GM12891 (cell line): ENCODE measurements at regions not wholly inside any gene's neighbourhood (a gene's known extent, or its start where the extent isn't known, plus 50 kb on each side); places are given as distances from the start of the nearest gene placed in this dataset.

Source experiments
- DNase-seq: peaks from one replicate; pipeline ENCODE4 v3.0.0; 2011; ENCODE audit warnings: low spot score; ENCODE audit not compliant: insufficient read length
- FAIRE-seq: peaks from 2 replicates; lab custom pipeline; 2011; peaks lifted over from hg19 to GRCh38; lab: Jason Lieb, UNC
- PAX5 ChIP-seq: IDR thresholded peaks from 2 replicates; pipeline ENCODE4 v1.6.1; 2011; ENCODE audit warnings: low read length, moderate library complexity, mild to moderate bottlenecking; ENCODE audit not compliant: insufficient read depth, severe bottlenecking
- POLR2A ChIP-seq: IDR thresholded peaks from 2 replicates; pipeline ENCODE4 v1.6.1; 2011; ENCODE audit warnings: low read depth, low read length, control low read depth
- POLR2AphosphoS5 ChIP-seq: IDR thresholded peaks from 2 replicates; pipeline ENCODE4 v1.6.1; 2011; ENCODE audit warnings: low read depth, low read length, control low read depth
- POU2F2 ChIP-seq: IDR thresholded peaks from 2 replicates; pipeline ENCODE4 v1.6.1; 2011; ENCODE audit warnings: low read depth, mild to moderate bottlenecking, control low read depth, low read length, moderate library complexity
- SPI1 ChIP-seq: IDR thresholded peaks from 2 replicates; pipeline ENCODE4 v1.6.1; 2011; ENCODE audit warnings: low read depth, low read length, control low read depth
- TAF1 ChIP-seq: IDR thresholded peaks from 2 replicates; pipeline ENCODE4 v1.6.1; 2011; ENCODE audit warnings: low read depth, low read length, control low read depth

DNA sequence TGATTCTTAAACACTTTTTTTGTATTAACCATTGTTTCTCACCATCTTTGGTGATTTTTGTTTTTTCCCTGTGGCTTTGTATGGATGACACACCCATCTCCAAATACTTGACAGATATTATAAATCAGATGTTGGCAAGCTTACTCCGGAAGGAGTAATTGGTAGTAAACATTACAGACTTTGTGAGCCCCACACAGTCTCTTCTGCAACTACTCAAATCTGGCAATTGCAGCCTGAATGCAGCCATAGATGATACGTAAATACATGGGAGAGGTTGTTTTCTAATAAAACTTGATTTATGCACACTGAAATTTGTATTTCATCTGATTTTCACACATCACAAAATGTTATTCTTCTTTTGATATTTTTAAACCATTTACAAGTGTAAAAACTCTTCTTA is 331.5 kb downstream of the ARPP21 start:
- TF ChIP-seq SPI1 (no peak), POU2F2 (no peak), POLR2AphosphoS5 (no peak), PAX5 (no peak), POLR2A (no peak), TAF1 (no peak)
- FAIRE-seq: no peak
- no peak for DNase-seq

DNA sequence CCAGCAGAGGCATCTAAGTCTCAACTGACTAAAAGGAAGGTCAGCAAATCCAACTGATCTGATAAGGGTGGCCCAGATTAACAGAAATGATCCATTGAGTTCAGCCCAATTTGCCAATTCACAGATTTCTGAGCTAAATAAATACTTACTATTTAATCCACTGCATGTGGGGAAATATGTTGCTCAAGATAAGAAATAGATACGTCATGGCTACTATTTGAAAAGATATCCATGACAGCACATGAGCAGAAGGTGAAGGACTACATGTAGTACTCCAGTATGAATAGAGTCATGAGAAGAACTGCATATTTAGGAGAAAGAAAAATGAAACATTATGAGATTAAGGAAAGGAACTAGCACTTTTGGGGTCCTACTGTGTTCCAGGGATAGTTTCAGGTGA is 332.4 kb downstream of the ARPP21 start:
- TF ChIP-seq PAX5 (no peak), POU2F2 (no peak)
- FAIRE-seq (no peak), DNase-seq (no peak)

DNA sequence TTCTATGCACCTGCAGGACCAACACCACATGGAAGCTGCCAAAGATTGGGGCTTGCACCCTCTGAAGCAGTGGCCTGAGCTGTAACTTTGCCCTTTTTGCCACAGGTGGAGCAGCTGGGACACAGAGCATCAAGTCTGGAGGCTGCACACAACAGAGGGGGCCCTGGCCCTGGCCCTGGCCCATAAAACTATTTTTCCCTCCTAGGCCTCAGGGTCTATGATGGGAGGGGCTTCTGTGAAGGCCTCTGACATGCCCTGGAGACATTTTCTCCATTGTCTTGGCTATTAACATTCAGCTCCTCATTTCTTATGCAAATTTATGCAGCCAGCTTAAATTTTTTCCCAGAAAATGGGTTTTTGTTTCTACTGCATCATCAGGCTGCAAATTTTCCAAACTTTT is 335.5 kb downstream of the ARPP21 start:
- no peak for TF ChIP-seq SPI1
- TF ChIP-seq POU2F2: no peak
- no peak for TF ChIP-seq POLR2AphosphoS5
- TF ChIP-seq PAX5: no peak
- TF ChIP-seq TAF1: no peak
- FAIRE-seq (no peak), DNase-seq (no peak)

DNA sequence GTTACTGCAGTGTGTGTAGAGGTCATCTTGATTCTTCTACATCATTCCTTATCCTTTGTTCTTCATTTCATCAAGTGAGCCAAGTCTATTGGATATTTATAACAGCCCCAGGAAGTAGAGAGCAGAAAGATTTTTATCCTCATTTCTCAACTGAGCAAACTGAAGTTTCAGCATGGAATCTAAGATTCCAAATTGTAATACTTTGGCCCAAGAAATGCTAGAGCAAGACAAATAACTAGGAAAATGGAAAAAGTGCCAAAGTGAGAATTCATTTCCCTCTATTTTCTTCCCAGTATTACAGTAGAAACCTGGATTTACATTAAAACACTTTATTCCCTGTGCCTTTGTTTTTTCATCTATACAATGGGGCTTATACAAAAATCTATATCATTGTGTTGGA is 346.8 kb downstream of the ARPP21 start:
- DNase-seq (no peak), FAIRE-seq (no peak)
- TF ChIP-seq POLR2A (no peak), TAF1 (no peak), PAX5 (no peak), SPI1 (no peak), POLR2AphosphoS5 (no peak), POU2F2 (no peak)

DNA sequence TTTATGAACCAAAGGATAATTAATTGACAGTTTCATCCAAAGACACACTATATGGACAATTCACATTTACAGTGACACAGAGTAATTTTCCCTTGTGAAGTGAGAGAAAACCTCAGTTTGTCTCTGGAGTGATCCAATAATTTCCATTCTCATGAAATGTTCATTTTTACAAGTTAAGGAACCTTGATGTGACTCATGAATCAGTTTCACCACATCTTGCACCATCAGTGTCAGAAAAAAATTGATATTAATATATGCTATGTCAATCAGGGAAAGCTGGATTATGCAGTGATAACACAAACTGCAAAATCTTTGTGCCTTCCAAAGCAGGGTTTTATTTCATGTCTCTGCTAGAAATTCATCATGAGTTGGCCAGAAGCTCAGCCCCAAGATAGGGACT is 348.1 kb downstream of the ARPP21 start:
- no peak for DNase-seq
- FAIRE-seq: no peak
- TF ChIP-seq POU2F2 (no peak), PAX5 (no peak), SPI1 (no peak), TAF1 (no peak), POLR2AphosphoS5 (no peak), POLR2A (no peak)

DNA sequence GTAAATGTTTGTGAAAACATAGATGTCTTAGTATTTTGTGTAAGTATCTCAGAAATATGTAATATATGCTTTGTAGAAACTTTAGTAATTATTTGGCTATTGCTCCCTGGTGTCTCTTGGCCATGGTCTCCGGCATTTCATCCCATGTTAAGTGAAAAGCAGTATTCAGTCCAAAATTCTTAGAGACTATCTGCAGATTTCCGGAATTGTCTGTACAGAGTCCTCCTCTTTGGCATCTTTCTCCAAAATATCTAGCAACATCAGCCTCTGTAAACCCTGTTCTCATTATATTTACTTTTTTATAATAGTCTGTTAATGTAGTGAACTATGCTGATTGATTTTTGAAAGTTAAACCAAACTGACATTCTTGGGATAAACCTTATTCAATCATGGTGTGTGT is 352.7 kb downstream of the ARPP21 start:
- FAIRE-seq (no peak), DNase-seq (no peak)
- TF ChIP-seq PAX5: no peak

DNA sequence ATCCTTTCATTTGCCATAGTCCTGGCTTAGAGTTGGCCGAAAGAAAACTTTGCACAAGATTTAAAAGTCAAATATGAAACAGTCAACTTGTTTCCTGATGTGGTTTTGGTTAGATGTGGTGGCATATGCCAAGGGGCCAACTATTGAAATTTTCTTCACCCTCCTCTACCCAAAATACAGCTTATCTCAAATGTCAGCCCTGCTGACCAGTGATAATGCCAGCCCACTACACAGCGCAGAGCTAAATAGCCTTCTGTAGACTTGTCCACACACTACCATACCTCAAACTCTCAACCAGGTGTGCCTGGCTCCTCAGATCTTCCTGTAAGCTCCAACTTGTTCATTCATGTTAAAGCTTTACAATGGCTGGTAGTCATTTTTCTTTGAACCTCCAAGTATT is 368.5 kb upstream of the STAC start:
- no peak for FAIRE-seq

DNA sequence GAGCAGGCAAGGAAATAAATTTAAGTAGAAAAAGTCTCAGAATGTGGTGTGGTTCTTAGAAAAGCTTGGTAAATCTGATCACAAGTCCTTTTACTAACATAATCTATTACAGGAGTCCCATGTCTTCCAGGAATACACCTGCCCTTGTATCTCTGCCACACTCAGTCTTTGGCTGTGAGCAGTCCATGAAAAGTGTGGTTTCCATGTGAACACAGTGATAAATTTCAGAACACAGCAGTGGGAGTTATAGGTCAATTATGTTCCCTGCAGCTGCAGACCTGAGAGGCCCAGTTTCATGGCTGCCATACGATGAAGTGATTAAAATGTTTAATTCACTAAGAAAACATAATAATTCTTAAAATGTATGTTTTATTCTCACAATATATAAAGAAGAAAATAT is 366.9 kb upstream of the STAC start:
- FAIRE-seq (no peak), DNase-seq (no peak)
- TF ChIP-seq SPI1: no peak
- no peak for TF ChIP-seq POLR2AphosphoS5
- TF ChIP-seq TAF1: no peak
- no peak for TF ChIP-seq POLR2A
- no peak for TF ChIP-seq POU2F2
- no peak for TF ChIP-seq PAX5

More for the DNA sequence above, 368.5 kb upstream of the STAC start:
- no peak for DNase-seq
- TF ChIP-seq SPI1: no peak

DNA sequence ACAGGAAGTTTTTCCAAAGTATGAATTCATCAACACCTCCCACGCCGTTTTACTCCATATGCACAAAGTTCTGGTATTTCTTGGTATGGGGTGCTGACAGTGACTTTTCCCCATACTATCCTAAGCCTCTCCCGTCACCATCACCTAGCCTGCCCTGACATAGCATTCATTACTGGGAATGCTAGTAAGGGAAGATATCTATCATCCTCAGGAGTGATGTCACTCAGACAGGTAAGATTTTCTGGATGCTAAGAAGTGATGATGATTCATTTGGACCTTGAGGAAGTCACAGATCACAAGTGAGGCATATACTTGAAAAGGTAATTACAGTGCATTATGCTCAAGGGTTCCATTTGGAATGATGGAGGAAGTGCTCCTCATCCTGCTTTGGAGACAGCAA is 355.1 kb upstream of the STAC start:
- no peak for FAIRE-seq
- TF ChIP-seq POLR2A: no peak
- TF ChIP-seq POU2F2: no peak
- TF ChIP-seq TAF1: no peak
- TF ChIP-seq PAX5: no peak
- TF ChIP-seq POLR2AphosphoS5: no peak
- no peak for TF ChIP-seq SPI1

DNA sequence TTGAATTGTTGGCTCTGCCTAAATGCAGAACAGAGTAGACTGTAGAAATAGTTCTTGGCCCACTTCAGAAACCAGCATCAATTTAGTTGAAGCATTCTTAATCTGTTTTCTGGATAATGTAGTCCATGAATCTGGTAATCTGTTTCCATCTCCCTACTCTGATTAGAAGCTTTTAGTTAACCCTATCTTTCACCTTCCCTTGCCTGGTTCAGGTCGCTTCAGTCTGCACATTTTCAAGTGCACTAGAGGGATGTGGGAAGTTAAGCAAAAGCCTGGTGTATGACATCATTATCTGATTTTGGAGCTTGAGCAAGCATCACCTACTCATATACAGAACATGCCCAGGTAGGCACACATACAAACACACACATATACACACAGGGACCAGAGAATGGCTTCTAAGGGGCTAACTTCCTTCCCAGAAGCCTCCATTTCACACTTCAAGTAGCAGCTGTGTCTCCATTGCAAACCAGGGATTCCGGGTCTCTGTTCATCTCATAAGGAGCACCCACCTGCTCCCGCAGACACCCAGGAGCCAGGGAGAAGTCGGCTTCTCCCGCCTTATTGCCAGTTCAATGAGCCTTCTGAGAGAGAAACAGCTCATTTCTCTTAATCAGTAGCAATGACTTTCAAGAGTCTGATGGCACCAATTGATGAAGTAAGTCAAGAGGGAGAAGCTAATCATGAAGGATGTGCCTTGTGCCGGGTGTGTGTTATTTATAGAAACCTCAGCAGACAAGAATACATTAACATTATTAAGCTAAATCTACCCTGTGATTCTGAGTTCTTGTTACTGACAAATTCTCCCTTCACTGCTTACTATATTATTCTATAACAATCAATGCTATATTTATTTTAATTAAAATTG is 347.9 kb upstream of the STAC start:
- TF ChIP-seq SPI1 (no peak), POLR2A (no peak), POLR2AphosphoS5 (no peak), PAX5 (no peak), POU2F2 (no peak), TAF1 (no peak)
- DNase-seq (no peak), FAIRE-seq (no peak)

More for the DNA sequence above, 355.1 kb upstream of the STAC start:
- no peak for DNase-seq
